CD4-positive, CD25-positive, alpha-beta regulatory T cell (primary cell): ENCODE measurements at regions not wholly inside any gene's neighbourhood (a gene's known extent, or its start where the extent isn't known, plus 50 kb on each side); places are given as distances from the start of the nearest gene placed in this dataset.

Source experiments
- ATAC-seq, 2 donors: fragments of 150-1000 bp; cut with Tn5 transposase; one replicate each; pipeline ENCODE4 v1.10.0; 2021; ENCODE audit warnings: low read depth in 2 of 2, moderate number of reproducible peaks in 2 of 2, moderate library complexity in 1 of 2
- DNase-seq, 3 donors: peaks; one replicate each; pipeline versions ENCODE4 v3.0.0 to v3.0.0-alpha.2; 2012 to 2022; ENCODE audit warnings: mixed read lengths in 1 of 3
- H3K27ac ChIP-seq: one replicate; pipeline ENCODE4 v1.7.0; 2013; ENCODE audit warnings: mild to moderate bottlenecking, low read length; ENCODE audit not compliant: insufficient read depth, poor library complexity, severe bottlenecking
- H3K27me3 ChIP-seq: one replicate; pipeline ENCODE4 v1.7.0; 2013; ENCODE audit warnings: low read length; ENCODE audit not compliant: control insufficient read depth, insufficient read depth
- H3K36me3 ChIP-seq: one replicate; pipeline ENCODE4 v1.7.0; 2013; ENCODE audit warnings: mild to moderate bottlenecking, low read length, moderate library complexity; ENCODE audit not compliant: control insufficient read depth, insufficient read depth
- H3K4me1 ChIP-seq: 2 replicates; pipeline ENCODE4 v1.7.0; 2013; ENCODE audit warnings: mild to moderate bottlenecking, low read length; ENCODE audit not compliant: insufficient read depth, control insufficient read depth, poor library complexity, severe bottlenecking
- H3K4me3 ChIP-seq: one replicate; pipeline ENCODE4 v1.7.0; 2013; ENCODE audit warnings: low read depth, mild to moderate bottlenecking, low read length, moderate library complexity
- H3K9me3 ChIP-seq, 2 experiments: 1 replicate in 1 of 2; 2 replicates in 1 of 2; pipeline ENCODE4 v1.7.0; 2013; ENCODE audit warnings: low read length in 2 of 2, mild to moderate bottlenecking in 1 of 2, moderate library complexity in 1 of 2; ENCODE audit not compliant: control insufficient read depth in 2 of 2
- H3K27ac Mint-ChIP-seq, 3 donors: one replicate each; pipeline ENCODE4 v1.8.0; 2020 to 2022; ENCODE audit warnings: mild to moderate bottlenecking in 3 of 3, mixed read lengths in 3 of 3, moderate library complexity in 2 of 3
- H3K27me3 Mint-ChIP-seq: one replicate; pipeline ENCODE4 v1.8.0; 2022; ENCODE audit warnings: mild to moderate bottlenecking, mixed read lengths
- H3K36me3 Mint-ChIP-seq: one replicate; pipeline ENCODE4 v1.8.0; 2020; ENCODE audit warnings: mixed read lengths
- H3K4me1 Mint-ChIP-seq, 4 donors: one replicate each; pipeline ENCODE4 v1.8.0; 2020 to 2022; ENCODE audit warnings: mixed read lengths in 4 of 4, mild to moderate bottlenecking in 1 of 4
- H3K4me3 Mint-ChIP-seq, 4 donors: one replicate each; pipeline ENCODE4 v1.8.0; 2020 to 2022; ENCODE audit warnings: mild to moderate bottlenecking in 4 of 4, mixed read lengths in 4 of 4, moderate library complexity in 3 of 4
- H3K9me3 Mint-ChIP-seq, 7 donors: one replicate each; pipeline ENCODE4 v1.8.0; 2020 to 2022; ENCODE audit warnings: mixed read lengths in 7 of 7, mild to moderate bottlenecking in 3 of 7, moderate library complexity in 2 of 7

- Mint-ChIP-seq H3K4me1 (peaks cover 0 to 4% (median 0%) of the 10 kb centered on the region in 4 donors), H3K27ac (no peak overlapping the region), H3K27me3 (no peaks in the 10 kb centered on the region), H3K4me3 (no peak overlapping the region), H3K36me3 (no peaks in the 10 kb centered on the region), H3K9me3 (peaks cover 0 to 17% (median 10%) of the 10 kb centered on the region in 7 donors)
- Histone ChIP-seq H3K4me1 (no peaks in the 10 kb centered on the region), H3K9me3 (peaks cover 0 to 3% of the 10 kb centered on the region in 2 experiments), H3K27me3 (no peaks in the 10 kb centered on the region), H3K36me3 (no peaks in the 10 kb centered on the region), H3K4me3 (no peak overlapping the region), H3K27ac (no peak overlapping the region)
- no peak for ATAC-seq
- DNase-seq, result no peak
Measured at GRCh38 chr10:81135851-81136250, 598.1 kb downstream of the SH2D4B start.

- H3K4me3 ChIP-seq, result no peak overlapping the region
- Mint-ChIP-seq H3K9me3 (peaks cover 0 to 19% (median 10%) of the 10 kb centered on the region in 7 donors), H3K4me3 (no peak overlapping the region), H3K36me3 (no peaks in the 10 kb centered on the region), H3K27ac (no peak overlapping the region), H3K4me1 (peaks cover 0 to 4% (median 0%) of the 10 kb centered on the region in 4 donors), H3K27me3 (no peaks in the 10 kb centered on the region)
- no peaks in the 10 kb centered on the region for H3K27me3 ChIP-seq
- DNase-seq (no peak), ATAC-seq (no peak)
- H3K36me3 ChIP-seq, result no peaks in the 10 kb centered on the region
- H3K27ac ChIP-seq, result no peak overlapping the region
- H3K9me3 ChIP-seq, result peaks cover 0 to 3% of the 10 kb centered on the region in 2 experiments
- H3K4me1 ChIP-seq, result no peaks in the 10 kb centered on the region
Measured at GRCh38 chr10:81136261-81136660, 598.6 kb downstream of the SH2D4B start.

GRCh38 chr10:81145975-81146374, 608.3 kb downstream of the SH2D4B start:
- no peak overlapping the region for H3K27ac Mint-ChIP-seq
- no peak overlapping the region for H3K4me3 ChIP-seq
- DNase-seq (no peak), ATAC-seq (no peak)
- no peaks in the 10 kb centered on the region for H3K4me1 ChIP-seq
- no peaks in the 10 kb centered on the region for H3K9me3 ChIP-seq
- H3K27me3 Mint-ChIP-seq, result no peaks in the 10 kb centered on the region
- H3K27ac ChIP-seq, result no peak overlapping the region
- no peak overlapping the region for H3K4me3 Mint-ChIP-seq
- peaks cover 0 to 4% (median 0%) of the 10 kb centered on the region in 7 donors for H3K9me3 Mint-ChIP-seq
- H3K27me3 ChIP-seq, result no peaks in the 10 kb centered on the region
- no peaks in the 10 kb centered on the region for H3K36me3 ChIP-seq
- no peaks in the 10 kb centered on the region for H3K36me3 Mint-ChIP-seq
- no peaks in the 10 kb centered on the region for H3K4me1 Mint-ChIP-seq

GRCh38 chr10:81146436-81146835, 608.7 kb downstream of the SH2D4B start:
- Histone ChIP-seq H3K27me3 (no peaks in the 10 kb centered on the region), H3K27ac (no peak overlapping the region), H3K9me3 (no peaks in the 10 kb centered on the region), H3K4me1 (no peaks in the 10 kb centered on the region), H3K36me3 (no peaks in the 10 kb centered on the region), H3K4me3 (no peak overlapping the region)
- H3K4me1 Mint-ChIP-seq, result no peaks in the 10 kb centered on the region
- ATAC-seq (no peak), DNase-seq (no peak)
- no peak overlapping the region for H3K4me3 Mint-ChIP-seq
- no peak overlapping the region for H3K27ac Mint-ChIP-seq
- no peaks in the 10 kb centered on the region for H3K36me3 Mint-ChIP-seq
- peaks cover 0 to 4% (median 0%) of the 10 kb centered on the region in 7 donors for H3K9me3 Mint-ChIP-seq
- H3K27me3 Mint-ChIP-seq, result no peaks in the 10 kb centered on the region

- peaks cover 0 to 3% (median 0%) of the 10 kb centered on the region in 7 donors for H3K9me3 Mint-ChIP-seq
- Histone ChIP-seq H3K9me3 (no peaks in the 10 kb centered on the region), H3K4me3 (no peak overlapping the region), H3K27me3 (no peaks in the 10 kb centered on the region), H3K4me1 (no peaks in the 10 kb centered on the region), H3K27ac (no peak overlapping the region), H3K36me3 (no peaks in the 10 kb centered on the region)
- H3K27me3 Mint-ChIP-seq, result no peaks in the 10 kb centered on the region
- no peaks in the 10 kb centered on the region for H3K4me1 Mint-ChIP-seq
- no peak overlapping the region for H3K27ac Mint-ChIP-seq
- DNase-seq, result no peak
- no peaks in the 10 kb centered on the region for H3K36me3 Mint-ChIP-seq
- H3K4me3 Mint-ChIP-seq, result no peak overlapping the region
- no peak for ATAC-seq
Measured at GRCh38 chr10:81152656-81153055, 615.0 kb downstream of the SH2D4B start.

- H3K36me3 ChIP-seq, result no peaks in the 10 kb centered on the region
- Mint-ChIP-seq H3K9me3 (peaks cover 0 to 5% (median 0%) of the 10 kb centered on the region in 7 donors), H3K27me3 (no peaks in the 10 kb centered on the region), H3K4me3 (no peak overlapping the region), H3K27ac (no peak overlapping the region), H3K36me3 (no peaks in the 10 kb centered on the region), H3K4me1 (no peaks in the 10 kb centered on the region)
- H3K27ac ChIP-seq, result no peak overlapping the region
- ATAC-seq (no peak), DNase-seq (no peak)
- H3K4me1 ChIP-seq, result no peaks in the 10 kb centered on the region
- H3K27me3 ChIP-seq, result no peaks in the 10 kb centered on the region
- H3K9me3 ChIP-seq, result no peaks in the 10 kb centered on the region
- no peak overlapping the region for H3K4me3 ChIP-seq
Measured at GRCh38 chr10:81157681-81158080, 620.0 kb downstream of the SH2D4B start.

- peaks cover 0 to 2% of the 10 kb centered on the region in 2 experiments for H3K9me3 ChIP-seq
- no peak for ATAC-seq
- no peak overlapping the region for H3K4me3 Mint-ChIP-seq
Measured at GRCh38 chr10:81177651-81178244, 640.0 kb downstream of the SH2D4B start.

GRCh38 chr10:81179324-81179723, 641.6 kb downstream of the SH2D4B start:
- peaks cover 0 to 8% (median 3%) of the 10 kb centered on the region in 7 donors for H3K9me3 Mint-ChIP-seq
- no peak overlapping the region for H3K27ac ChIP-seq
- H3K4me3 Mint-ChIP-seq, result no peak overlapping the region
- no peaks in the 10 kb centered on the region for H3K36me3 ChIP-seq
- no peaks in the 10 kb centered on the region for H3K27me3 ChIP-seq
- no peaks in the 10 kb centered on the region for H3K36me3 Mint-ChIP-seq
- no peaks in the 10 kb centered on the region for H3K27me3 Mint-ChIP-seq
- H3K27ac Mint-ChIP-seq, result no peak overlapping the region
- H3K4me1 ChIP-seq, result no peaks in the 10 kb centered on the region
- DNase-seq (no peak), ATAC-seq (no peak)
- H3K9me3 ChIP-seq, result peaks cover 0 to 2% of the 10 kb centered on the region in 2 experiments
- no peak overlapping the region for H3K4me3 ChIP-seq
- H3K4me1 Mint-ChIP-seq, result peaks cover 0 to 2% (median 0%) of the 10 kb centered on the region in 4 donors

More at GRCh38 chr10:81177651-81178244, 640.0 kb downstream of the SH2D4B start:
- Mint-ChIP-seq H3K36me3 (no peaks in the 10 kb centered on the region), H3K9me3 (peaks cover 0 to 6% (median 1%) of the 10 kb centered on the region in 7 donors), H3K4me1 (peaks cover 0 to 2% (median 0%) of the 10 kb centered on the region in 4 donors), H3K27ac (no peak overlapping the region), H3K27me3 (no peaks in the 10 kb centered on the region)
- no peaks in the 10 kb centered on the region for H3K27me3 ChIP-seq
- no peak overlapping the region for H3K4me3 ChIP-seq
- no peaks in the 10 kb centered on the region for H3K4me1 ChIP-seq
- no peak for DNase-seq
- H3K36me3 ChIP-seq, result no peaks in the 10 kb centered on the region
- no peak overlapping the region for H3K27ac ChIP-seq
